Right renal cortex interstitium (tissue), 3 donors: ENCODE measurements at regions not wholly inside any gene's neighbourhood (a gene's known extent, or its start where the extent isn't known, plus 50 kb on each side); places are given as distances from the start of the nearest gene placed in this dataset.
A peak's percentile ranks its signal among the peaks of the same experiment; 100 is the strongest.

ENCODE experiments used
- DNase-seq, 3 donors: peaks; one replicate each; pipeline ENCODE4 v3.0.0-alpha.2; 2013; ENCODE audit warnings: low read depth in 3 of 3, low spot score in 2 of 3

GRCh38 chr5:124399426-124399961 lies 346.9 kb downstream of the ZNF608 start:
- no peak for DNase-seq

- DNase-seq: no peak
Observed at GRCh38 chr5:124398460-124398859, 348.0 kb downstream of the ZNF608 start.

DNA sequence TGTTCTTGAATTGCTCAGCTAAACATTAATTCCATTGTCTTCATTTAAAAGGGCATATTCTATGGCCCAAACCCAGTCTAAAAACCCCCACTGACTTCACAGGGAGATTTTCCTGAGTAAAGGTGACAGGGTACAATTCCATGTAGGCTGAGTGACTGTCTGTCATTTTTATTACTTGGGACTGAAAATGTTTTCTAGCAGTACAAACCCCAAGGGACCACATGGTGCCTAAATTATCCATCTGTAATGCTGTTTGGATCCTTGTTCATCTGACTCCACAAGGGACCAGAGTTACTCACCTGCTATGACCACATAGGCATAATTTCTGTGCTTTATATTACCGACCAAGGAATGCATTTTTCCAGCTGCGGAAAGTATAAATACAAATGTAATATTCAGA lies 349.1 kb downstream of the ZNF608 start:
- no peak for DNase-seq

DNA sequence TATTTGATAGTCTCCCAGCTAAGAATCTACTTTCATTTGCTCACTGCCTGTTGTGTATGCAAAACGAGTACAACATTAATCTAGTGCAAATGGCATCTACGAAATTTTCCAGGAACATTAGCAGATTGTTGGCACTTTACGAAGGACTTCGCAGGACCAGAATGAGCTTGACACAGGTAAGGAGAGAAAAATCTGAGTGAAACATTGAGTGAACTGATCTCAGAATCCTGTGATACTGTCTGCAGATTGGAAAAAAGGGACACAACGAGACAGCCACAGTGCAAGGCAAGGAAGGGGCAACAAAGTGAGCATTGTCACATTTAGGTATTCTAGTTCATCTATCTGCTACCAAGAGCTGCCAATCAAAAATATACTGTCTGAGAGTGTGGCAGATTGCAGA lies 350.5 kb downstream of the ZNF608 start:
- no peak for DNase-seq

- DNase-seq: peak in 2 of 3 donors; percentile 27
Observed at GRCh38 chr5:124395287-124395686, 351.2 kb downstream of the ZNF608 start.

DNA sequence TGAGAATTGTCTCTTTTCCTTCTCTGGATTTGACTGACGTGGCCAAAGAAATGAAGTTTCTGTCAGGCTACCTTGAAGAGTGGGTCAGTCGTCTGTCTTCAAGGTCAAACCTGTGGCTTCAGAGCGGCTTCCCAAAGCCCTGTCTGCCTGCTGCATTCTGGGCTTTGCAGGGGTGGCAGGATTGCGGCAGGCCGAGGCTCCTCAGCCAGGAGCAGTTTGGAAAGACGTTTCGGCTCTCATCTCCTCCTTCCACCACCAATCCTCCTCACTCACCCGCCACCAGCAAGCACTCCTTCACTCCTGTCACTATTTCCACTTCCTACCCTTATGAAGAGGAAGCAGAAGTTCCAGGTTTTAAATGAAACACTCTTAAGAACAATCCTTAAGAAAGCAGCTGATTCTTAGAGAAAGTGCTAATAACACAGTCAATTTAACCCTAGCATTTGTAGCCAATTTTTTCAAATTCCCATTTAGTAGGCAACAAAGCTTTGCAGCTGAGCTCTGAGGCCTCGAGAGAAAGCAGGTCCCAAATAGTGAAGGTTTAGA lies 351.7 kb downstream of the ZNF608 start:
- no peak for DNase-seq

DNA sequence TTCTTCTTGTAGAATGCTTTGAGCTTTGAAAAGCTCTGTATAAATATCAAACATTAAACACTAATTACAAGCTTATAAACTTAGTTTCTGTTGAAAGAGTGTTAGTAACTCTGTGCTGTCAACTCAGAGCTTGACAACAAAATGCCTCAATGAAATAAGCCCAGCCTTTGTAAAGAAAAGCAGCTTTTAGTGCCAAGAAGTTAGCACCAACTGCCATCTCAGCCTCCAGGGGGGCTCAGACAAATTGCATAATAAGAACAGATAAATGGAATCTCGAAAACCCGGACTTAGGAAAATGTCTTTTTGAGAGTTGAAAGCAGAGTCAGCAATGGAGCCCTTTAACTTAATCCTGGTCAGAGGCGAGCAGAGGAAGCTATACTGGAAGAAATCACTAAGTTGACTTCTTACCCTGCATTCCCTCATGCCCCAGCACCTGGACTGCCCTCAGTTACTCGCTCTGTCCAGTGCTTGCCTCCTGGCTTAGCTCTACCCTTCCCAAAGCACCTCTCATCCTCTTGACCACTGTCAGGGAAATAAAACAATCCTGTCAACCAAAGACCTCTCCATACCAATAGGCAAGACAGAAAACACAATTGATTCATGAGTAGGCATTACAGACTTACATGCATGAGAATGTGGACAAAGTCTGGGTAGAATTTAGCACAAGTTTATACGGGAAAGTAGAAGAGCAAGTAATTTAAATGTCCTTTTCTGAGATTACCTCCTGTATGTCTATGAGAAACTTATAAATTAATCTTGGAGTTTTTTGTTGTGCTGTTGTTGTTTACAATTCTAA lies 352.7 kb downstream of the ZNF608 start:
- DNase-seq: no peak

GRCh38 chr5:124383693-124384092 lies 362.7 kb downstream of the ZNF608 start:
- no peak for DNase-seq

DNA sequence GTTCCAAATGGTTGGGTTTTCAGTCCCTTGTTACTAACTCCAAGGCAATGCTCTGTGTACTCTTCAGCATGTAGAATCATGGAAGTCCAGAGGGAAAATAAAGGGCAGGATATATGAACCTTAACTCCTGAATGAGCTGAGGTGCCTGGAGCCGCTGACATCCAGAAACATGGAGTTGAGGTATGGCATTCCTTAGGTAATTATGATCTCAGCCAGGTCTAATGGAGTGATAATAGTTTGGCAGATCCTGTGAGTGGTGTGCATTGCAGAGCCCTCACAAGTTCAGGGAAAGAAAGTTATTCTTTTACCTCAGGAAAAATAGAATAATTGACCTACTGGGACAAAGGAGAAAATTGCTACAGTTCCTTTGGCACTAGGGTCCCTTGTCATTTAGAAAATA lies 369.1 kb downstream of the ZNF608 start:
- no peak for DNase-seq

DNA sequence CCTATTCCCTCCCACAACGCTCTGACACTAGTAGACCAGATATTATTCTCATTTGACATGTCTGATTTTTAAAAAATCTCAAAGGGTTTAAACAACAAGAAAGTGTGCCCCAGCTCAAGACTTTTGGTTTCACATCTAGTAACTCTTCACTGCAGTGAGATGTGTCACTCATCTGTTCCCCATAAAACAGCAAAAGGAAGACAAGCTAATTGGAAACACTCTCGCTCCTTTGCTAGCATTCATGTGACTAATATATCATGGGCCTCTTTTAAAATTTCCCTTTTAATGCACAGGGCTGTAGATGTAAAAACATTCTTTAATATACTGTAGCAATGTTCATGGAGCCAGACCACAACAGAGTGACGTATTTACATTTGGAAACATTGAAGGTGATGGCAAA lies 372.6 kb downstream of the ZNF608 start:
- no peak for DNase-seq

DNA sequence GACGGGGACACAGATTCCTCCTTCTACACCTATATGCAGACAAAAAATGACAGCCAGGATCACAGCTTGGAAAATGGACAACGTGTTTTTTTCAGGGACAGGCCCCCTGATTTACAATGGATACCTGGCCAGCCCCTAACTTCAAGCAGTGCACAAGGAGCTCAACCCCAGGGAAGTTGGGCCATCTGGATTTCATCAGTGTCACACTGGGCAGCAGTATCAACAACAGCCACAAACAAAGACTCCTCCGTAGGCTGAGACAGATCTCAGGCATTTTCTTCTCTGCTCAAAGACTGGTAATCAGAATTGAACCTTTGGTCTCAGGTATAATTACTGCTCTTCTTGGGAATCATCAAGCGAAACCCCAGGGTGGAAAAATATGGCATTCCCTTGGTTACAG lies 374.0 kb downstream of the ZNF608 start:
- no peak for DNase-seq

GRCh38 chr5:124371111-124371706 lies 375.2 kb downstream of the ZNF608 start:
- no peak for DNase-seq

DNA sequence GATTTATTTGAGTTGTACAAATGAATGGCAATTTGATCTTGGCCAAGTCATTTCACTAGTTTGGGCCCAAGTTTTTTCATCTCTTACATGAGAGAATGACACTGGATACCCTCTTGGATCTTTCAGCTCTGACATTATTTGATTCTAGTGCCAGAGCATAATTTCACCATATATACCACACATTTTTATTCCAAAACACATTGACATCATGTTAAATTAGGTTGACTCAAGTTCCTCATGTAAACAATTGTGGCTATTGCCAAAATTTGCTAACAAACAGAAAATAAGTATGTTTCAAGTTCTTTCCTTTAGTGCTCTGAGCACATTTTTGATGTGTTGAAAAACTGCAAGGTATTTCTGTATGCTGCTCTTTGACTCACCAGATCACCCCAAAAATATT lies 375.8 kb downstream of the ZNF608 start:
- no peak for DNase-seq

DNA sequence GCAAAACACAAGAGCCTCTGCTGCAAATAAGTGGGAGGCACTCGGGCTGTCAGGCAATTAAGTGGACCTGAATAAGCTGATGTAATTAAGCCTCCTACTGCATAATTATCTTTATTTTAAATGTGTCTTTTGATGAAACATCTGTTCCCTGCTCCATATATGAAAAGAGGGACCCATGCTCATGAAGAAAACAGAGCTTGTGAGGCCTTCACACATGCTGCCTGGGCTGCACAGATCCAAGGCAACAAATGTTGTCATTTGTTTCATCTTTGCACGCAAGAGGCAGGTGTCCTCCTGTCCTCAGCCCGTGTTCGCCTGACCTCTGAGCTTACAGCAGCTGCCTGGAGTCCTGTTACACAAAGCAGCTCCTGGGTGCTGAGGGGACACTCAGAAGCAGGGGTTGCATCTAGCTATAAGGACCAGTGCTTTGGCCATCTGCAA lies 381.1 kb downstream of the ZNF608 start:
- no peak for DNase-seq

- no peak for DNase-seq
Observed at GRCh38 chr5:124355928-124356327, 390.5 kb downstream of the ZNF608 start.

GRCh38 chr5:124353016-124353415 lies 393.4 kb downstream of the ZNF608 start:
- DNase-seq: no peak

DNA sequence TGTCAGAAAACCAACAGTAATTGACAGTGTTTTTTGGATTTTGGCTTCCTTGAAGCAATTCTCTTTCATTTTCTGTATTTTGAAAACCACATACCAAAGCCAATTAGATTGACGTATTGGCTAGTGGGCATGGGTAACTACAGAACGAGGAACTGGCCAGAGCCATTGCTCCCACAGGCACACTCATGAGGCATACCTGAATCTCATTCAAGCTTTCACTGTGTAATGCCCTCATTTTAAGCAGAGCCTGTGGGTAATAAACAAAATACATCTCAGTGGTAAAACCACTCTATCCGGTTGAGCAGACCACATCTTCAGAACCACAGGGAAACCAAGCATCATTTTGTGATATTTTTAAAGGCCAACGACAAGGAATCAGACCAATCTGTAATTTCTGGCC lies 394.1 kb downstream of the ZNF608 start:
- no peak for DNase-seq

DNA sequence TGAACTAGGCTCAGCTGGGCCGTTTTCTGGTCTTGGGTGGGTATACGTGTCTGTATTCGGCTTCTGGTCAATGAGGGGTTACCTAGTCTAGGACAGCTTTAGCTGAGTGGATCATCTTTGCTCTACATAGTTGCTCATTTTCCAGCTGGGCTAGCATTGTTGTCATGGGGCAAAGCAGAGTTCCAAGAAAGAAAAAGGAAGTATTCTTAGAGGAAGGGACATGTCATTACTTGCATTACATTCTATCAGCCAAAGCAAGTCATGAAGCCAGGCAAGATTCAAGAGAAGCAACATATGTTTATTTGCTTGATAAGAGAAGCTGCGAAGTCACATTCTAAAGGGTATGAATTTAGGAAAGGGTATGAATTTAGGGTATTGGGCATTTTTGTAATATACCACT lies 396.5 kb downstream of the ZNF608 start:
- no peak for DNase-seq

GRCh38 chr5:124343451-124343867 lies 403.0 kb downstream of the ZNF608 start:
- DNase-seq: no peak

DNA sequence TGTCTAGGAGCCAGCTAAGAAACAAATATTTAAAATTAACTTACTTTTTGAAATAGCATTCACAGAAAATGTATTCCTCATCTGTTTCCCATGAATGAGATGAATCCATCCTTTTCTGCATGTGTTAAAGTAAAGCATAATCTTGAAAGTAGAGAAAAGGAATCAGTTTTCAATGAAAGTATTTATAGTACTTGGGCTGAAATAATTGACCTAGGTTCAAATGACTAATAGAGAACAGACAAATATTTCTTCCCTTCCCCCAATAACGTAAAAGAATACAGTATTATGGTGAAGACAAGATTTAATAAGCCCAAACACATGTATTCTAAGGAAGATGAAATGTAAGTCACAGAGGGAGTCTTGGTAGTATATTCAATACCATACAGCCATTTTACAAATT lies 403.5 kb downstream of the ZNF608 start:
- no peak for DNase-seq

DNA sequence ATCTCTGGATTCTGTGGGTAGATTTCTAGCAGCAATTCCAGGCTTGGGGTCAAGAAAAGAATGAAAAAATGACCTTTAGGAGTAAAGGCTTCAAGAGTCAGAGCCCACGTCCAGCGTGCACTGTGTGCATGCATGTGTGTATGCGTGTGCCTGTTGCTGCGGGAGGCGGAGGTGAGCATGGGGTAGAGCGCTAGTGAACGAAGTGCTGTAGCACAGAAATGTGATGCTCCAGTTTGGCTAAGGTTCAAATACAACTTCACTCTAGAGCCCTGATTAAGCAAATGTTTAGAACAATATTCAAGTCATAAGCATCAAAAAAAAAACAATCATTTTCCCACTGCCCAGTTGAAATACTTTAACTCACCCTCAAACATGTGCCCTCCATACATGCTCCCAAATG lies 403.9 kb downstream of the ZNF608 start:
- DNase-seq: no peak

DNA sequence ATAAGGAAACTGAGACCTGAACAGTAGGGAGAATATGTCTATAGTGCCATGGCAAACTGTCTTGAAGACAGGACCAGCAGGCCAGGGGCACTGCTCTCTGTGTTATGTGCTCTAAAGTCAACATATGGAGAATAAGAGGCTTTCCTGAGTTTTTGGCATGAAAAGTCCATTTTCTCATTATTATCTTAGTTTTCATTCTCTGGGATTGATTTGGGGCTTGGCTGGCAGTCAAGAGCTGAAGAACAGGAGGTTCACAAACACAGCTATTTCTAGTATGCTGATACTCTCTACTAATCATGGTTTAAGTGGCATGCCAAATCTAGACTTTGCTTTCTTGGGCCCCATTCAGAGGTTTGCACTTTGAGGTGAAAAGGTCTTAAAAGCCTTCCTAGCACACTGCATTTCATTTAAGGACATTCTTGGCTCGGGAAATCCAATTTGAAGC lies 404.4 kb downstream of the ZNF608 start:
- no peak for DNase-seq
